ENCODE measurements at regions not wholly inside any gene's neighbourhood (a gene's known extent, or its start where the extent isn't known, plus 50 kb on each side); places are given as distances from the start of the nearest gene placed in this dataset.

- no peak overlapping the region for H3K4me3 ChIP-seq (ENCODE audit: low read depth, low read length)
- TF ChIP-seq CTCF (IDR thresholded peaks at IDR 0.05; ENCODE audit: low read depth, low read length, missing control alignments): no peak
- DNase-seq (ENCODE audit: low read depth): peak; percentile 92
- in situ Hi-C loops (cut with HindIII; ENCODE audit: low sequenced_read_pairs): loop anchor here (5.0 kb wide), 1 partner anchor 45 kb away; no protein-coding TSS in a partner anchor
Measured at GRCh38 chr6:138722425-138723371, 50.9 kb upstream of the CCDC28A start.

All from astrocyte of the cerebellum (primary cell).